Common myeloid progenitor, CD34-positive (primary cell): ENCODE measurements at regions not wholly inside any gene's neighbourhood (a gene's known extent, or its start where the extent isn't known, plus 50 kb on each side); places are given as distances from the start of the nearest gene placed in this dataset.
"Not testable (repeated sequence)": the region's sequence is repeated elsewhere in the genome, so short reads cannot be mapped to it uniquely, and the experiment has no call there.

Source experiments
- CTCF ChIA-PET: fragments of 350-600 bp; sonication (Branson Sonifier 250); formaldehyde crosslinking; loops from one replicate; lab custom pipeline; 2021; ENCODE audit warnings: antibody characterized with exemption; lab: Charles Lee
- POLR2A ChIA-PET: fragments of 350-600 bp; sonication (Branson Sonifier 250); formaldehyde crosslinking; loops from one replicate; lab custom pipeline; 2021; ENCODE audit warnings: antibody characterized with exemption; lab: Charles Lee
- DNase-seq, 3 donors: peaks; one replicate each; pipeline versions ENCODE4 v3.0.0 to v3.0.0-alpha.2; 2013
- H3K27ac ChIP-seq, 2 experiments: 1 replicate in 1 of 2; 2 replicates in 1 of 2; pipeline ENCODE4 v1.7.0; 2013; ENCODE audit warnings: inconsistent platforms in 2 of 2, low read length in 2 of 2, mild to moderate bottlenecking in 2 of 2, low read depth in 1 of 2, moderate library complexity in 1 of 2; ENCODE audit not compliant: severe bottlenecking in 2 of 2, insufficient read depth in 1 of 2, poor library complexity in 1 of 2
- H3K27me3 ChIP-seq, 5 experiments: replicated peaks in 2 of 5; 1 replicate in 3 of 5; 2 replicates in 2 of 5; pipeline versions ENCODE4 v1.6.1 to v1.7.0; 2013; ENCODE audit warnings: low read length in 4 of 5, mild to moderate bottlenecking in 2 of 5, moderate library complexity in 2 of 5, inconsistent platforms in 1 of 5; ENCODE audit not compliant: insufficient read depth in 5 of 5, control insufficient read depth in 4 of 5
- H3K36me3 ChIP-seq, 4 experiments: 1 replicate in 2 of 4; 2 replicates in 2 of 4; pipeline versions ENCODE4 v1.6.1 to v1.7.0; 2013; ENCODE audit warnings: low read length in 3 of 4, control low read depth in 1 of 4, mild to moderate bottlenecking in 1 of 4; ENCODE audit not compliant: control insufficient read depth in 4 of 4, insufficient read depth in 4 of 4
- H3K4me1 ChIP-seq, 4 experiments: 1 replicate in 3 of 4; 2 replicates in 1 of 4; pipeline versions ENCODE4 v1.6.1 to v1.7.1; 2013; ENCODE audit warnings: low read length in 3 of 4, mild to moderate bottlenecking in 3 of 4, control low read depth in 1 of 4, inconsistent platforms in 1 of 4, moderate library complexity in 1 of 4; ENCODE audit not compliant: control insufficient read depth in 4 of 4, insufficient read depth in 4 of 4; ENCODE audit errors: control extremely low read depth in 1 of 4
- H3K4me3 ChIP-seq, 7 experiments: 1 replicate in 4 of 7; 2 replicates in 3 of 7; pipeline versions ENCODE4 v1.5.1 to v1.7.0; 2013; ENCODE audit warnings: mild to moderate bottlenecking in 7 of 7, low read length in 6 of 7, moderate library complexity in 6 of 7, inconsistent platforms in 2 of 7, low read depth in 2 of 7, control low read depth in 1 of 7; ENCODE audit not compliant: insufficient read depth in 4 of 7, control insufficient read depth in 1 of 7; ENCODE audit errors: extremely low read depth in 1 of 7
- H3K9me3 ChIP-seq, 5 experiments: 1 replicate in 4 of 5; 2 replicates in 1 of 5; pipeline versions ENCODE4 v1.6.1 to v1.7.1; 2013; ENCODE audit warnings: low read length in 4 of 5, mild to moderate bottlenecking in 2 of 5, inconsistent platforms in 1 of 5, low read depth in 1 of 5, moderate library complexity in 1 of 5; ENCODE audit not compliant: control insufficient read depth in 4 of 5, insufficient read depth in 2 of 5; ENCODE audit errors: control extremely low read depth in 1 of 5
- WGBS: methylation state at CpG from one replicate; pipeline ENCODE4 v1.1.5; 2013; ENCODE audit not compliant: insufficient coverage; 5-methylcytosine and 5-hydroxymethylcytosine counted together

DNA sequence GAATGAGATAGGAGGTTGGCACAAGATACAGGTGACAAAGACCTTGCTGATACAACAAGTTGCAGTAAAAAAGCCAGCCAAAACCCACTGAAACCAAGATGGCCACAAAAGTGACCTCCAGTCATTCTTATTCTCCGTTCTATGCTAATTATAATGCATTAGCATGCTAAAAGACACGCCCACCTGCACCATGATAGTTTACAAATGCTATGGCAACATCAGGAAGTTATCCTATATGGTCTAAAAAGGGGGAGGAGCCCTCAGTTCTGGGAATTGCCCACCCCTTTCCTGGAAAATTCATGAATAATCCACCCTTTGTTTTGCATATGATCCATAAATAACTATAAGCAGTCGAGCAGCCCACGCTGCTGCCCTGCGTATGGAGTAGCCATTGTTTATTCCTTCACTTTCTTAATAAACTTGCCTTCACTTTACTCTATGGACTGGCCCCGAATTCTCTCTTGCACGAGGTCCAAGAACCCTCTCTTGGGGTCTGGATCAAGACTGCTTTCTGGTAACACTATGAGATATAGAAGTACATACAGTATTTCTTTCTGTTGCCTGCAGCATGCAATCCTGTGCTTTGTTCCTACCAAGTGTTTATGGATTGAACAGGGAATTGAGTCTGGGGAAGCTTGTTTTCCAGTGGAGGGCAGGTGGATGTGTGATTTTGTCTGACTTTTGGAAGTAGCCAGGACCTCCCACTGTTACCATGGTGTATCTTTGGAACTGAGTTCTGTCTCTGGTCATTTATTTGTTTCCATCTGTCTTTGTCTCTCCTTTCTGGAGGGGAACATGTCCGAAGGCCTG is 72.0 kb upstream of the TGM3 start:
- CTCF ChIA-PET: no interaction called here
- no peaks in the 10 kb centered on the region for H3K27me3 ChIP-seq
- no peaks in the 10 kb centered on the region for H3K36me3 ChIP-seq
- H3K27ac ChIP-seq: no peak overlapping the region
- H3K4me1 ChIP-seq: no peaks in the 10 kb centered on the region
- no peak overlapping the region for H3K4me3 ChIP-seq
- POLR2A ChIA-PET: no interaction called here
- H3K9me3 ChIP-seq: peaks cover 0 to 9% (median 1%) of the 10 kb centered on the region in 5 experiments
- no peak for DNase-seq
- WGBS: 96% methylated on average over 4 of the region's 8 CpGs

DNA sequence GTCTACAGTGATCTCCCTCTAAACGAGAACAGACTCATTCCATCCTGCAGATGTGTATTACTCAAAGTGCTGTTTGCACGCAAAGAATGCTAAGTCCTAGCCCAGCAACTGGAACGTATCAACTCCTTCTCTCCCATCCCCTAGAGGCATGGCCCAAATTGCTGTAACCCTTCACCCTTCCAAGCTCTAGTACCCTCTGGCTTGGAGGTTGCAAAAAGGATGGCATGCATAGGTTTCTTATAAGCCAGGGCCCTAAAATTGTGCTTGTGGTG is 71.5 kb upstream of the TGM3 start:
- ChIA-PET POLR2A (no interaction called here), CTCF (no interaction called here)
- no peak overlapping the region for H3K27ac ChIP-seq
- no peaks in the 10 kb centered on the region for H3K27me3 ChIP-seq
- WGBS: 50% methylated on average over 2 of the region's 3 CpGs
- peaks cover 0 to 6% (median 1%) of the 10 kb centered on the region in 5 experiments for H3K9me3 ChIP-seq
- no peak overlapping the region for H3K4me3 ChIP-seq
- no peaks in the 10 kb centered on the region for H3K36me3 ChIP-seq
- DNase-seq: no peak
- H3K4me1 ChIP-seq: no peaks in the 10 kb centered on the region

DNA sequence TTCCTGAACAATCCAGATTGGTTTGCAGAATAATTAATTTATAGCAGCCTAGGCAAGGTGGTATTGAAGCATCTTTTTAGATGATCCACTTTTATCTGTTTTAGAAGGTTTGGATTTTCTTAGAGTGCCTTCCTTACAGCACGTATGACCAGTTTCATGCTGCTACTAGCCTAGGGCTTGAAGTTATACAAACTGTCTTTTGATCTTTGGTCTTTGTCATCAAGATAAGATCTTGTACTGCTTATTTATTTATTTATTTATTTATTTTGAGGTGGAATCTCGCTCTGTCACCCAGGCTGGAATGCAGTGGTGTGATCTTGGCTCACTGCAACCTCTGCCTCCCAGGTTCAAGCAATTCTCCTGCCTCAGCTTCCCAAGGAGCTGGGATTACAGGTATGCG is 68.5 kb upstream of the TGM3 start:
- no CpG with 5 or more reads among the region's 3 CpGs for WGBS
- H3K36me3 ChIP-seq, H3K4me1 ChIP-seq, DNase-seq, POLR2A ChIA-PET, CTCF ChIA-PET, H3K9me3 ChIP-seq, H3K4me3 ChIP-seq, H3K27me3 ChIP-seq, H3K27ac ChIP-seq: not testable (repeated sequence)

DNA sequence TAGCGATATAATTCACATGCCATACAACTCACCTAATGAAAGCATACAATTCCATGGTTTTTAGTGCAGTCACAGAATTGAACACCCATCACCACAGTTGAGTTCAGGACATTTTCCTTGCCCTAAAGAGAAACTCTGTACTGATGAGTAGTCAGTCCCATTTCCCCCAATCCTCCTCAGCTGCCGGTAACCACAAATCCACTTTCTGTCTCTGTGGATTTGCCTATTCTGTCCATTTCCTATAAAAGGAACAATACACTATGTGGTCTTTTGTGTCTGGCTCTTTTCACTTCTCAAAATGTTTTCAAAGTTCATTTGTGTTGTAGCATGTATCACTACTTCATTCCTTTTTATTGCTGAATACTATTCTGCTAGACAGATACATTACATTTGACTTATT is 67.9 kb upstream of the TGM3 start:
- Histone ChIP-seq H3K36me3 (no peaks in the 10 kb centered on the region), H3K4me1 (no peaks in the 10 kb centered on the region), H3K4me3 (no peak overlapping the region), H3K9me3 (peaks cover 0 to 1% (median 0%) of the 10 kb centered on the region in 5 experiments), H3K27me3 (no peaks in the 10 kb centered on the region), H3K27ac (no peak overlapping the region)
- ChIA-PET POLR2A (no interaction called here), CTCF (no interaction called here)
- DNase-seq: no peak
- 80% methylated on average over 2 of the region's 2 CpGs for WGBS

DNA sequence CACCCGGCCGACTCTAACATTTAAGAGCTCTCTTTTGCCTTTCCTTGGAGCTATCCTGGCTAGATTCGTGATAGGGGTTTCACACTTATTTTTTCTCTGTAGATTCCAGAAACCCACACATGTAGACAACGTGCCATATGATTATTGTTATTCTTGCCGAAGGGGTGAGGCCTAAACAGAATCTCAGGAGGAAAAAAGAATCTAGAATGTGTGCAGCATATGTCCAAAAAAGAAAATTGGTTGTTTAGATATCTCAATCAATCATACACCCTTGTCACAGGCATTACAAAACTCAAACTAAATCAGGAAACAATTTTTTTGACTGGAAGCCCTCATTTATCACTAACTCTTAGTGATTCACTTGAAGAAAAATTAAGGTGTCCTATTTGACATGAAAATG is 66.9 kb upstream of the TGM3 start:
- WGBS: 97% methylated on average over 4 of the region's 5 CpGs
- POLR2A ChIA-PET: no interaction called here
- CTCF ChIA-PET: interaction anchor here (1.3 kb wide), 1 partner anchor 21 kb away, joined by 5 read pairs; no protein-coding TSS in a partner anchor
- no peak overlapping the region for H3K4me3 ChIP-seq
- no peaks in the 10 kb centered on the region for H3K27me3 ChIP-seq
- no peak overlapping the region for H3K27ac ChIP-seq
- peaks cover 0 to 1% (median 0%) of the 10 kb centered on the region in 5 experiments for H3K9me3 ChIP-seq
- no peaks in the 10 kb centered on the region for H3K36me3 ChIP-seq
- DNase-seq: no peak
- no peaks in the 10 kb centered on the region for H3K4me1 ChIP-seq

DNA sequence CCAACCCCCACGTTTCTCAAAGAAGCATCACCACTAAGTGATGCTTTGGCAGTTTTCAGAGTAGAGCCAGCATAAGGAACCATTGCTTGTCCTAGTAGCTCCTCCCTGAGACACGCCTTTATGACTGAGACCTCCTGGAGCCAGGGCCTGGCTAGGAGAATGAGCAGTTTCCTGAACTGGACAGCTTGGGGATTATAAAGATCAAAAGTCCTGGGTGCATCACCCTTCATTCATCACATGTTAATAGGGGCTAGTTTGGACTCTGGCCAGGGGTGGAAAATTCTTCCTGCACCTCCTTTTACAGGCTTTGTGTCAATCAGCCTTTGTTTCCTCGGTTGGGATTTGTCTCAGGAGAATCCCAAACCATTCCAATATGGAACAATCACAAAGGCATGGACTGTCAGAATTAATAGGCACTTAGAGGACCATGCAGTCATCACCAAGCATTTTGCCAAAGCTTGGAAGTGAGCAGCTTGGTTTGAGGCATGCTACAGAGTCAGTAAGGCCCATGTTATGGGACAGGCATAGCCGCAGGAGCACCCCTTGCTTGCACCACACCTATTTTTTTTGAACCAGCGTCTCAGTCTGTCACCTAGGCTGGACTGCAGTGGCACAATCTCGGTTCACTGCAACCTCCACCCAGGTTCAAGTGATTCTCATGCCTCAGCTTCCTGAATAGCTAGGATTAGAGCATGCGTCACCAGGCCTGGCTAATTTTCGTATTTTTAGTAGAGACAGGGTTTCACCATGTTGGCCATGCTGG is 64.9 kb upstream of the TGM3 start:
- ChIA-PET POLR2A (interaction anchor here (0.6 kb wide), 1 partner anchor 153 kb away, joined by 6 read pairs; no protein-coding TSS in a partner anchor), CTCF (interaction anchor here (1.0 kb wide), 1 partner anchor 9 kb away, joined by 3 read pairs; no protein-coding TSS in a partner anchor)
- H3K9me3 ChIP-seq: no peaks in the 10 kb centered on the region
- no peaks in the 10 kb centered on the region for H3K27me3 ChIP-seq
- no peak overlapping the region for H3K27ac ChIP-seq
- 95% methylated on average over 8 of the region's 8 CpGs for WGBS
- H3K4me1 ChIP-seq: no peaks in the 10 kb centered on the region
- H3K36me3 ChIP-seq: no peaks in the 10 kb centered on the region
- DNase-seq: no peak
- H3K4me3 ChIP-seq: no peak overlapping the region

DNA sequence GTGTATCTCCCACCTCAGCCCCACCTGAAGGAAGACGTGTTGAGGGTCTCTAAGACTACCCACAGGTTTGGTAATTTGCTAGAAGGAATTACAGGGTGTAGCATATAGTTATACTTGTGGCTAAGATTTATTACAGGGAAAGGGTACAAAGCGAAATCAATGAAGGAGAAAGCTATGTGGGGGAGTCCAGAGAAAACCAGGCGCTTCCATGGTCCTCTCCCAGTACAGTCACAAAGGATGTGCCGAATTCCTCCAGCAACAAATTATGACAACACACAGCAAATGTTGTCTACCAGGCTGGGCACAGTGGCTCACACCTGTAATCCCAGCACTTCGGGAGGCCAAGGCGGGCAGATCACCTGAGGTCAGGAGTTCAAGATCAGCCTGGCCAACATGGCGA is 64.1 kb upstream of the TGM3 start:
- Histone ChIP-seq H3K36me3 (no peaks in the 10 kb centered on the region), H3K27me3 (no peaks in the 10 kb centered on the region), H3K9me3 (no peaks in the 10 kb centered on the region), H3K4me1 (no peaks in the 10 kb centered on the region), H3K4me3 (no peak overlapping the region), H3K27ac (no peak overlapping the region)
- POLR2A ChIA-PET: no interaction called here
- no peak for DNase-seq
- 100% methylated on average over 2 of the region's 7 CpGs for WGBS
- CTCF ChIA-PET: no interaction called here
